ENCODE measurements at regions not wholly inside any gene's neighbourhood (a gene's known extent, or its start where the extent isn't known, plus 50 kb on each side); places are given as distances from the start of the nearest gene placed in this dataset.

GRCh38 chr3:34312684-34313083 lies 514.3 kb downstream of the PDCD6IP start:
- TF ChIP-seq CTCF (IDR thresholded peaks at IDR 0.05) = no peak
- no peak for TF ChIP-seq POLR2AphosphoS5 (IDR thresholded peaks at IDR 0.05; ENCODE audit: low read depth, low read length)
- TF ChIP-seq REST (IDR thresholded peaks at IDR 0.05; ENCODE audit: insufficient read depth in 1 of 2, low read depth in 2 of 2, low read length in 1 of 2) = no peak
- TF ChIP-seq SIN3A (IDR thresholded peaks at IDR 0.05; ENCODE audit: borderline replicate concordance, insufficient read depth, low read depth, low read length) = no peak
